ENCODE measurements at regions not wholly inside any gene's neighbourhood (a gene's known extent, or its start where the extent isn't known, plus 50 kb on each side); places are given as distances from the start of the nearest gene placed in this dataset.

- no peak for TF ChIP-seq CTCF (IDR thresholded peaks at IDR 0.05)
- Histone ChIP-seq H3K4me1 (peaks cover 0 to 5% (median 0%) of the 10 kb centered on the region in 4 donors), H3K27me3 (no peaks in the 10 kb centered on the region), H3K27ac (no peak overlapping the region), H3K36me3 (no peaks in the 10 kb centered on the region), H3K9me3 (peaks cover 0 to 8% (median 0%) of the 10 kb centered on the region in 3 donors), H3K4me3 (no peak overlapping the region)
- DNase-seq, result no peak
- intact Hi-C loops (cut with DNase I; ENCODE audit: low total_unique reads), result no loop called here
These were observed 102.4 kb upstream of the FIBIN start for GRCh38 chr11:26891501-26891900.

GRCh38 chr11:26896719-26897118 lies 97.2 kb upstream of the FIBIN start:
- Histone ChIP-seq H3K9me3 (peaks cover 0 to 8% (median 0%) of the 10 kb centered on the region in 3 donors), H3K4me1 (peaks cover 0 to 19% (median 9%) of the 10 kb centered on the region in 4 donors), H3K27me3 (no peaks in the 10 kb centered on the region), H3K4me3 (no peak overlapping the region), H3K27ac (no peak overlapping the region), H3K36me3 (no peaks in the 10 kb centered on the region)
- TF ChIP-seq CTCF (IDR thresholded peaks at IDR 0.05), result no peak
- DNase-seq, result no peak
- intact Hi-C loops (cut with DNase I; ENCODE audit: low total_unique reads), result no loop called here

- Histone ChIP-seq H3K4me3 (no peak overlapping the region), H3K36me3 (no peaks in the 10 kb centered on the region), H3K27ac (no peak overlapping the region), H3K9me3 (peaks cover 0 to 8% (median 0%) of the 10 kb centered on the region in 3 donors), H3K27me3 (no peaks in the 10 kb centered on the region), H3K4me1 (peaks cover 0 to 29% (median 12%) of the 10 kb centered on the region in 4 donors)
- intact Hi-C loops (cut with DNase I; ENCODE audit: low total_unique reads), result no loop called here
- DNase-seq, result no peak
- TF ChIP-seq CTCF (IDR thresholded peaks at IDR 0.05), result no peak
These were observed 95.1 kb upstream of the FIBIN start for GRCh38 chr11:26898799-26899198.

- no peak for TF ChIP-seq CTCF (IDR thresholded peaks at IDR 0.05)
- intact Hi-C loops (cut with DNase I; ENCODE audit: low total_unique reads), result no loop called here
- H3K27ac ChIP-seq, result peak overlapping the region; percentile 54
- peaks cover 0 to 48% (median 14%) of the 10 kb centered on the region in 4 donors for H3K4me1 ChIP-seq
- no peaks in the 10 kb centered on the region for H3K36me3 ChIP-seq
- peak; percentile 23 to 68 for DNase-seq
- no peaks in the 10 kb centered on the region for H3K9me3 ChIP-seq
- no peak overlapping the region for H3K4me3 ChIP-seq
- no peaks in the 10 kb centered on the region for H3K27me3 ChIP-seq
These were observed 92.8 kb upstream of the FIBIN start for GRCh38 chr11:26901162-26901561.

- no peak overlapping the region for H3K4me3 ChIP-seq
- intact Hi-C loops (cut with DNase I; ENCODE audit: low total_unique reads), result no loop called here
- DNase-seq, result no peak
- no peaks in the 10 kb centered on the region for H3K27me3 ChIP-seq
- no peak overlapping the region for H3K27ac ChIP-seq
- TF ChIP-seq CTCF (IDR thresholded peaks at IDR 0.05), result no peak
- no peaks in the 10 kb centered on the region for H3K9me3 ChIP-seq
- no peaks in the 10 kb centered on the region for H3K36me3 ChIP-seq
- H3K4me1 ChIP-seq, result peaks cover 0 to 48% (median 14%) of the 10 kb centered on the region in 4 donors
These were observed 89.8 kb upstream of the FIBIN start for GRCh38 chr11:26904132-26904531.

GRCh38 chr11:26904801-26905200 lies 89.1 kb upstream of the FIBIN start:
- no peak for DNase-seq
- intact Hi-C loops (cut with DNase I; ENCODE audit: low total_unique reads), result no loop called here
- Histone ChIP-seq H3K4me3 (no peak overlapping the region), H3K36me3 (no peaks in the 10 kb centered on the region), H3K27me3 (no peaks in the 10 kb centered on the region), H3K9me3 (no peaks in the 10 kb centered on the region), H3K27ac (no peak overlapping the region), H3K4me1 (peaks cover 0 to 52% (median 14%) of the 10 kb centered on the region in 4 donors)
- no peak for TF ChIP-seq CTCF (IDR thresholded peaks at IDR 0.05)
